IPS-18c (cell line): ENCODE measurements at regions not wholly inside any gene's neighbourhood (a gene's known extent, or its start where the extent isn't known, plus 50 kb on each side); places are given as distances from the start of the nearest gene placed in this dataset.
"Not testable (repeated sequence)": the region's sequence is repeated elsewhere in the genome, so short reads cannot be mapped to it uniquely, and the experiment has no call there.

Experiments
- H3K4me3 ChIP-seq: 2 replicates; pipeline ENCODE4 v1.7.0; 2013; ENCODE audit warnings: low read depth, mild to moderate bottlenecking, low read length, moderate library complexity; ENCODE audit not compliant: insufficient read depth
- H3K9me3 ChIP-seq: one replicate; pipeline ENCODE4 v1.6.1; 2013; ENCODE audit warnings: mild to moderate bottlenecking, low read length, moderate library complexity; ENCODE audit not compliant: control insufficient read depth, insufficient read depth

GRCh38 chr7:153747969-153748368 is 304.2 kb upstream of the DPP6 start:
- H3K9me3 ChIP-seq, H3K4me3 ChIP-seq: not testable (repeated sequence)

- peak overlapping the region; percentile 38 for H3K4me3 ChIP-seq
- H3K9me3 ChIP-seq = not testable (repeated sequence)
These were observed 303.3 kb upstream of the DPP6 start for GRCh38 chr7:153748885-153749284.

GRCh38 chr7:153765869-153766268 is 286.3 kb upstream of the DPP6 start:
- not testable (repeated sequence) for H3K4me3 ChIP-seq, H3K9me3 ChIP-seq

GRCh38 chr7:153766926-153767325 is 285.3 kb upstream of the DPP6 start:
- H3K4me3 ChIP-seq, H3K9me3 ChIP-seq: not testable (repeated sequence)

GRCh38 chr7:153772966-153773365 is 279.2 kb upstream of the DPP6 start:
- H3K4me3 ChIP-seq = no peak overlapping the region
- H3K9me3 ChIP-seq = no peaks in the 10 kb centered on the region

GRCh38 chr7:153776940-153777339 is 275.3 kb upstream of the DPP6 start:
- not testable (repeated sequence) for H3K9me3 ChIP-seq, H3K4me3 ChIP-seq

GRCh38 chr7:153797363-153797762 is 254.8 kb upstream of the DPP6 start:
- not testable (repeated sequence) for H3K4me3 ChIP-seq, H3K9me3 ChIP-seq

- H3K4me3 ChIP-seq = no peak overlapping the region
These were observed 244.1 kb upstream of the DPP6 start for GRCh38 chr7:153808117-153808516.

GRCh38 chr7:153829525-153829924 is 222.7 kb upstream of the DPP6 start:
- no peaks in the 10 kb centered on the region for H3K9me3 ChIP-seq
- H3K4me3 ChIP-seq = no peak overlapping the region

More at GRCh38 chr7:153808117-153808516, 244.1 kb upstream of the DPP6 start:
- no peaks in the 10 kb centered on the region for H3K9me3 ChIP-seq

GRCh38 chr7:153832160-153832559 is 220.0 kb upstream of the DPP6 start:
- no peak overlapping the region for H3K4me3 ChIP-seq
- H3K9me3 ChIP-seq = no peaks in the 10 kb centered on the region

GRCh38 chr7:153835103-153835502 is 217.1 kb upstream of the DPP6 start:
- Histone ChIP-seq H3K9me3 (no peaks in the 10 kb centered on the region), H3K4me3 (no peak overlapping the region)

GRCh38 chr7:153835712-153836265 is 216.4 kb upstream of the DPP6 start:
- no peaks in the 10 kb centered on the region for H3K9me3 ChIP-seq

GRCh38 chr7:153838591-153838990 is 213.6 kb upstream of the DPP6 start:
- H3K4me3 ChIP-seq = no peak overlapping the region
- no peaks in the 10 kb centered on the region for H3K9me3 ChIP-seq

More at GRCh38 chr7:153835712-153836265, 216.4 kb upstream of the DPP6 start:
- H3K4me3 ChIP-seq = no peak overlapping the region

- Histone ChIP-seq H3K4me3 (no peak overlapping the region), H3K9me3 (no peaks in the 10 kb centered on the region)
These were observed 211.3 kb upstream of the DPP6 start for GRCh38 chr7:153840861-153841260.

- H3K4me3 ChIP-seq = no peak overlapping the region
- no peaks in the 10 kb centered on the region for H3K9me3 ChIP-seq
These were observed 204.4 kb upstream of the DPP6 start for GRCh38 chr7:153847828-153848227.

GRCh38 chr7:153852261-153852660 is 199.9 kb upstream of the DPP6 start:
- no peaks in the 10 kb centered on the region for H3K9me3 ChIP-seq
- H3K4me3 ChIP-seq = no peak overlapping the region

- Histone ChIP-seq H3K4me3 (no peak overlapping the region), H3K9me3 (no peaks in the 10 kb centered on the region)
These were observed 193.8 kb upstream of the DPP6 start for GRCh38 chr7:153858355-153858754.

GRCh38 chr7:153859239-153859638 is 193.0 kb upstream of the DPP6 start:
- no peaks in the 10 kb centered on the region for H3K9me3 ChIP-seq
- H3K4me3 ChIP-seq = no peak overlapping the region
